Esophagus muscularis mucosa (tissue), 3 donors: ENCODE measurements at regions not wholly inside any gene's neighbourhood (a gene's known extent, or its start where the extent isn't known, plus 50 kb on each side); places are given as distances from the start of the nearest gene placed in this dataset.

Experiments
- CTCF ChIP-seq, 3 experiments: fragments of 200-600 bp in 2 of 3; fragments of 450-650 bp in 1 of 3; sonication (generic) in 2 of 3; IDR thresholded peaks; one replicate each; pipeline ENCODE4 v1.5.1; 2017 to 2019; ENCODE audit warnings: antibody characterized with exemption in 3 of 3, mild to moderate bottlenecking in 2 of 3, moderate library complexity in 1 of 3
- EP300 ChIP-seq: sonication (generic); formaldehyde crosslinking; IDR thresholded peaks from one replicate; pipeline ENCODE4 v1.6.1; 2017; ENCODE audit warnings: antibody characterized with exemption

GRCh38 chr3:110253794-110254193 is 817.8 kb upstream of the NECTIN3 start:
- no peak for TF ChIP-seq CTCF (IDR thresholded peaks at IDR 0.05)
- TF ChIP-seq EP300 = no peak
